OCI-LY3 (cell line): ENCODE measurements at regions not wholly inside any gene's neighbourhood (a gene's known extent, or its start where the extent isn't known, plus 50 kb on each side); places are given as distances from the start of the nearest gene placed in this dataset.

ENCODE experiments used
- H2AFZ ChIP-seq: fragments of 200-600, 300-600 bp; shearing (Covaris generic); 2 replicates; pipeline ENCODE4 v1.6.0; 2014; ENCODE audit warnings: antibody characterized with exemption, low read depth, low read length
- H3K27ac ChIP-seq: fragments of 200-600, 300-600 bp; sonication (generic); 2 replicates; pipeline ENCODE4 v1.5.1; 2014; ENCODE audit warnings: mild to moderate bottlenecking, low read length, moderate library complexity, mixed read lengths
- H3K27me3 ChIP-seq: fragments of 200-600, 300-600 bp; sonication (generic); 2 replicates; pipeline ENCODE4 v1.6.1; 2014; ENCODE audit warnings: low read depth, low read length, mixed read lengths
- H3K36me3 ChIP-seq: fragments of 200-600, 300-600 bp; sonication (generic); replicated peaks from 2 replicates; pipeline ENCODE3; 2014; ENCODE audit warnings: low read depth, low read length, mixed read lengths
- H3K4me1 ChIP-seq: fragments of 300-600, 200-600 bp; sonication (generic); 2 replicates; pipeline ENCODE4 v1.6.1; 2014; ENCODE audit warnings: low read length, mixed read lengths
- H3K4me2 ChIP-seq: fragments of 200-600, 300-600 bp; sonication (generic); 2 replicates; pipeline ENCODE4 v1.6.1; 2014; ENCODE audit warnings: low read length, mixed read lengths
- H3K4me3 ChIP-seq: fragments of 300-600, 200-600 bp; sonication (generic); 2 replicates; pipeline ENCODE4 v1.5.1; 2014; ENCODE audit warnings: antibody characterized with exemption, mild to moderate bottlenecking, low read length, moderate library complexity
- H3K79me2 ChIP-seq: fragments of 300-600, 200-600 bp; shearing (Covaris generic); 2 replicates; pipeline ENCODE4 v1.6.1; 2014; ENCODE audit warnings: mild to moderate bottlenecking, low read length, mixed read lengths
- H3K9ac ChIP-seq: fragments of 300-600, 200-600 bp; shearing (Covaris generic); 2 replicates; pipeline ENCODE4 v1.6.0; 2014; ENCODE audit warnings: mild to moderate bottlenecking, low read length, moderate library complexity
- H3K9me3 ChIP-seq: fragments of 200-600, 300-600 bp; shearing (Covaris generic); 2 replicates; pipeline ENCODE4 v1.6.1; 2014; ENCODE audit warnings: low read length, mixed read lengths; ENCODE audit not compliant: insufficient read depth
- H4K20me1 ChIP-seq: fragments of 200-600, 300-600 bp; sonication (generic); 2 replicates; pipeline ENCODE4 v1.6.1; 2016; ENCODE audit warnings: low read length, mixed read lengths; ENCODE audit not compliant: insufficient read depth
- EZH2phosphoT487 ChIP-seq: fragments of 200-600 bp; shearing (Covaris generic); IDR thresholded peaks from 2 replicates; pipeline ENCODE4 v1.6.1; 2018; ENCODE audit warnings: antibody characterized with exemption, mixed run types, low read depth
- TF ChIP-seq, protein P1 (sequence below): fragments of 200-600, 300-600 bp; sonication (generic); IDR thresholded peaks from 2 replicates; pipeline ENCODE4 v1.5.1; 2014; ENCODE audit warnings: antibody characterized with exemption, low read length, low read depth

DNA sequence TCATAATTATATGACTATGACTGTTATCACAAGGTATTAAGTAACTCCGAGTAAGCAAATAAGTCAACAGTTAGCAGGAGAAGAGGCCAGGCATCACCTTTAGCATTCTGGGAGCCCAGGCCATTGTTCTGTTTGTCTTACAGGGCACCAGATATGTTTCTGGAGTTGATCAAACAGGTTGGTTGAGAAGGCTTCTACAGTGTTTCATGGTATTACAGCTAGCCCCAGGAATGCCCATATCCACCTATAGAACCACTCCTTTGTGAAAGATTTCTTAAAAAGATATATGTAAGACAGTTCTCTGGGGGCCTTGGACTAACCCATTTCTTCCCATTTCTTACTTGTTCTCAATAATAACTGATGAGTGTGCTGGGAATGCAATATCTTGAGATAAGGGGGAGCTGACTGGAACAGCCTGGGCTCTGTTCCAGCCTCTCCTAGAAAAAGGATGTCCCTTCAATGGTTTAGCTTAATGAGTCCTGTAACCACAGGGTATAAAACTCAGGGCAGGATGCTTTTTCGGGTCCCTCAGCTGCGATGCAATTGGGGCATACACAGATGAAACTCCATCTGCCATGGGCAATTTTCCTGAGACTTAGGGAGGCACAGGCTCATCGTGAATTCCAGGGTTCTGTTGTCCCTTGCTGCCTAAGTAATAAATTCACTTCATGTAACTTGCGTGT is 286.4 kb downstream of the BAMBI start:
- Histone ChIP-seq H3K4me3 (no peak overlapping the region), H2AFZ (no peak overlapping the region), H3K27ac (no peak overlapping the region), H3K9me3 (no peaks in the 10 kb centered on the region), H3K79me2 (no peaks in the 10 kb centered on the region), H3K9ac (no peak overlapping the region), H4K20me1 (no peaks in the 10 kb centered on the region), H3K4me2 (no peak overlapping the region), H3K27me3 (peaks cover 6% of the 10 kb centered on the region), H3K4me1 (no peaks in the 10 kb centered on the region), H3K36me3 (no peaks in the 10 kb centered on the region)
- no peak for TF ChIP-seq EZH2phosphoT487
- TF ChIP-seq, protein P1, sequence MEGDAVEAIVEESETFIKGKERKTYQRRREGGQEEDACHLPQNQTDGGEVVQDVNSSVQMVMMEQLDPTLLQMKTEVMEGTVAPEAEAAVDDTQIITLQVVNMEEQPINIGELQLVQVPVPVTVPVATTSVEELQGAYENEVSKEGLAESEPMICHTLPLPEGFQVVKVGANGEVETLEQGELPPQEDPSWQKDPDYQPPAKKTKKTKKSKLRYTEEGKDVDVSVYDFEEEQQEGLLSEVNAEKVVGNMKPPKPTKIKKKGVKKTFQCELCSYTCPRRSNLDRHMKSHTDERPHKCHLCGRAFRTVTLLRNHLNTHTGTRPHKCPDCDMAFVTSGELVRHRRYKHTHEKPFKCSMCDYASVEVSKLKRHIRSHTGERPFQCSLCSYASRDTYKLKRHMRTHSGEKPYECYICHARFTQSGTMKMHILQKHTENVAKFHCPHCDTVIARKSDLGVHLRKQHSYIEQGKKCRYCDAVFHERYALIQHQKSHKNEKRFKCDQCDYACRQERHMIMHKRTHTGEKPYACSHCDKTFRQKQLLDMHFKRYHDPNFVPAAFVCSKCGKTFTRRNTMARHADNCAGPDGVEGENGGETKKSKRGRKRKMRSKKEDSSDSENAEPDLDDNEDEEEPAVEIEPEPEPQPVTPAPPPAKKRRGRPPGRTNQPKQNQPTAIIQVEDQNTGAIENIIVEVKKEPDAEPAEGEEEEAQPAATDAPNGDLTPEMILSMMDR, result no peak

DNA sequence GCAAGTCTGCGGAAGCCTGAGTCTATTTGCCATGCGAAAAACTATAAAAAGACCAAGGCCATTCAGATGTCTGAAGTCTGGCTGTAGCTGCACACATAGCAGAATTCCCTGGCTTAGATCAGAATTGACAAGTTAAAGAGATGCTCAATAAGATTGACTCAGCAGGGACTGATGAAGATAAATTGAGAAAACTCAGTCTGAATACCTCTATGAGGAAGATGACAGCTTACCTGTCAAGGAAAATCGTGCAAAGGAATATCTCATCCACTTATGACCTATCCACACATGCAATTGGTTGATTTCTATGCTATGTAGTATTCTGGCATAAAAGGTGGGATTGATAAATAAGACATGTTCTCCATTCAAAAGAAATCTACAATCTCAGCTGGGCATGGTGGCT is 288.6 kb downstream of the BAMBI start:
- Histone ChIP-seq H4K20me1 (no peaks in the 10 kb centered on the region), H3K9me3 (no peaks in the 10 kb centered on the region), H3K4me1 (no peaks in the 10 kb centered on the region), H2AFZ (no peak overlapping the region), H3K4me2 (no peak overlapping the region), H3K79me2 (no peaks in the 10 kb centered on the region), H3K27ac (no peak overlapping the region), H3K9ac (no peak overlapping the region), H3K36me3 (no peaks in the 10 kb centered on the region), H3K4me3 (no peak overlapping the region), H3K27me3 (peaks cover 6% of the 10 kb centered on the region)
- TF ChIP-seq, protein P1, result no peak
- no peak for TF ChIP-seq EZH2phosphoT487

DNA sequence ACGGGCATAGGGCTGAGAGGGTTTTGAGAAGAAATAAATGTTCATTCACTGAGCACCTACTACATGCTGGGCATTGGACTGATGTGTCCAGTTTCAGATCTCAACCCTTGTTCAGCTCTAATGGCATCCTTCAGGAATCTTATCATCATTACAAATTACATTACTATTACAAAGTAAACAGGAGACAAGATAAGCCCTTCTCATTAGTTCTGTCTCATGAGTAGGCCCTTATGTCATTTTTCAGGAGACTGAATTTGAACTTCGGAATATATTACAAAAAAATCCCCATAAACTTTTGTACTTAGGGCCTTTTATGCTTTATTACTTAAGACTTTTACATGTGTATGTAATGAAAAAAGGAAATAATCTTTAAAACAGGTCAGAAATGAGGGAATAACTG is 289.7 kb downstream of the BAMBI start:
- Histone ChIP-seq H3K4me3 (no peak overlapping the region), H3K4me2 (no peak overlapping the region), H3K9ac (no peak overlapping the region), H4K20me1 (no peaks in the 10 kb centered on the region), H2AFZ (no peak overlapping the region), H3K27ac (no peak overlapping the region), H3K27me3 (peaks cover 6% of the 10 kb centered on the region), H3K36me3 (no peaks in the 10 kb centered on the region), H3K4me1 (no peaks in the 10 kb centered on the region), H3K79me2 (no peaks in the 10 kb centered on the region), H3K9me3 (no peaks in the 10 kb centered on the region)
- TF ChIP-seq, protein P1, result no peak
- TF ChIP-seq EZH2phosphoT487, result no peak

DNA sequence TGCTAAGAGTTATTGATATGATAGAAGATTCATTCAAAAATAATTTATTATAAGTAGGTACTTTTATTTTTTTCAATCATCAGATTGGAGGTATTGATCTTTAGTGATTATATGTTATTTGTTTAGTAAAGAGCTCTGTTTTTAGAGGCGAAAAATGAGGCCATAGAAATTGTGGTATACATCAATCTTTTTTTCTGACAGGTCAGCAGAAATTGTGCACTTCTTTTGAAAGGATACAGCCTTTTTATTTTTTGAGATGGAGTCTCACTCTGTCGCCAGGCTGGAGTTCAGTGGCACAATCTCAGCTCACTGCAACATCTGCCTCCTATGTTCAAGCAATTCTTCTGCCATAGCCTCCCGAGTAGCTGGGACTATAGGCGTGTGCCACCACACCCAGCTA is 292.1 kb downstream of the BAMBI start:
- H3K4me3 ChIP-seq, result no peak overlapping the region

More for the DNA sequence above, 292.1 kb downstream of the BAMBI start:
- Histone ChIP-seq H3K4me2 (no peak overlapping the region), H3K4me1 (no peaks in the 10 kb centered on the region), H3K9me3 (no peaks in the 10 kb centered on the region), H3K9ac (no peak overlapping the region), H3K79me2 (no peaks in the 10 kb centered on the region), H3K27ac (no peak overlapping the region), H4K20me1 (no peaks in the 10 kb centered on the region), H2AFZ (no peak overlapping the region), H3K36me3 (no peaks in the 10 kb centered on the region), H3K27me3 (peaks cover 8% of the 10 kb centered on the region)
- TF ChIP-seq, protein P1, result no peak
- TF ChIP-seq EZH2phosphoT487, result no peak
